Urinary bladder (tissue), 3 donors: ENCODE measurements at regions not wholly inside any gene's neighbourhood (a gene's known extent, or its start where the extent isn't known, plus 50 kb on each side); places are given as distances from the start of the nearest gene placed in this dataset.
"Not testable (repeated sequence)": the region's sequence is repeated elsewhere in the genome, so short reads cannot be mapped to it uniquely, and the experiment has no call there.

ENCODE experiments used
- DNase-seq: peaks from one replicate; pipeline ENCODE4 v3.0.0-alpha.2; 2015; ENCODE audit errors: extremely low spot score
- H3K27ac ChIP-seq: one replicate; pipeline ENCODE4 v1.5.1; 2013; ENCODE audit warnings: low read depth, mild to moderate bottlenecking, moderate library complexity
- H3K36me3 ChIP-seq: one replicate; pipeline ENCODE4 v1.6.1; 2013; ENCODE audit warnings: mild to moderate bottlenecking, moderate library complexity; ENCODE audit not compliant: insufficient read depth
- H3K4me1 ChIP-seq: one replicate; pipeline ENCODE4 v1.6.1; 2013; ENCODE audit warnings: mild to moderate bottlenecking, moderate library complexity; ENCODE audit not compliant: insufficient read depth
- H3K4me3 ChIP-seq: one replicate; pipeline ENCODE4 v1.5.1; 2013; ENCODE audit warnings: low read depth, low read length
- WGBS: extraction: QIAGEN DNeasy Blood & Tissue Kit; methylation state at CpG from one replicate; pipeline ENCODE4 v1.1.7; 2013; 5-methylcytosine and 5-hydroxymethylcytosine counted together
- donor health status: healthy with polysubstance abuse.
- donor health status: healthy.

GRCh38 chrX:51035746-51036145 is 125.2 kb downstream of the BMP15 start:
- Histone ChIP-seq H3K27ac (no peak overlapping the region), H3K4me1 (no peaks in the 10 kb centered on the region), H3K4me3 (no peak overlapping the region), H3K36me3 (no peaks in the 10 kb centered on the region)
- DNase-seq, result no peak
- WGBS, result 58% methylated on average over 3 of the region's 3 CpGs

GRCh38 chrX:51047950-51048349 is 137.4 kb downstream of the BMP15 start:
- no peak overlapping the region for H3K4me3 ChIP-seq
- 40% methylated on average over 2 of the region's 2 CpGs for WGBS
- no peak for DNase-seq
- no peaks in the 10 kb centered on the region for H3K36me3 ChIP-seq
- H3K4me1 ChIP-seq, result no peaks in the 10 kb centered on the region
- H3K27ac ChIP-seq, result no peak overlapping the region

- 78% methylated on average over 6 of the region's 6 CpGs for WGBS
- DNase-seq, result no peak
- Histone ChIP-seq H3K4me3 (no peak overlapping the region), H3K4me1 (no peaks in the 10 kb centered on the region), H3K36me3 (no peaks in the 10 kb centered on the region), H3K27ac (no peak overlapping the region)
Observed at GRCh38 chrX:51053741-51054140, 143.2 kb downstream of the BMP15 start.

- no peak for DNase-seq
- Histone ChIP-seq H3K4me1 (no peaks in the 10 kb centered on the region), H3K27ac (no peak overlapping the region), H3K4me3 (no peak overlapping the region), H3K36me3 (no peaks in the 10 kb centered on the region)
Observed at GRCh38 chrX:51098046-51098445, 187.5 kb downstream of the BMP15 start.

- H3K27ac ChIP-seq, H3K36me3 ChIP-seq, H3K4me1 ChIP-seq, H3K4me3 ChIP-seq, DNase-seq: not testable (repeated sequence)
- 93% methylated on average over 36 of the region's 52 CpGs for WGBS
Observed at GRCh38 chrX:51119058-51119926, 208.8 kb downstream of the BMP15 start.

- DNase-seq, H3K4me3 ChIP-seq, H3K27ac ChIP-seq, H3K36me3 ChIP-seq, H3K4me1 ChIP-seq: not testable (repeated sequence)
- 98% methylated on average over 4 of the region's 4 CpGs for WGBS
Observed at GRCh38 chrX:51125743-51126142, 206.9 kb upstream of the NUDT10 start.

- H3K36me3 ChIP-seq, result no peaks in the 10 kb centered on the region
- whole genome bisulfite sequencing, result 31% methylated on average over 3 of the region's 3 CpGs
- no peaks in the 10 kb centered on the region for H3K4me1 ChIP-seq
- H3K27ac ChIP-seq, result no peak overlapping the region
- H3K4me3 ChIP-seq, result no peak overlapping the region
- no peak for DNase-seq
Observed at GRCh38 chrX:51144828-51145442, 187.7 kb upstream of the NUDT10 start.

GRCh38 chrX:51148848-51149247 is 183.8 kb upstream of the NUDT10 start:
- H3K27ac ChIP-seq, result no peak overlapping the region
- WGBS, result 8% methylated on average over 2 of the region's 2 CpGs
- DNase-seq, result no peak
- H3K36me3 ChIP-seq, result no peaks in the 10 kb centered on the region
- no peaks in the 10 kb centered on the region for H3K4me1 ChIP-seq
- H3K4me3 ChIP-seq, result no peak overlapping the region

GRCh38 chrX:51151734-51152133 is 180.9 kb upstream of the NUDT10 start:
- DNase-seq, result no peak
- Histone ChIP-seq H3K27ac (no peak overlapping the region), H3K4me1 (no peaks in the 10 kb centered on the region), H3K4me3 (no peak overlapping the region), H3K36me3 (no peaks in the 10 kb centered on the region)
- WGBS, result 34% methylated on average over 1 of the region's 1 CpG

- whole genome bisulfite sequencing, result 87% methylated on average over 1 of the region's 1 CpG
- Histone ChIP-seq H3K4me1 (no peaks in the 10 kb centered on the region), H3K36me3 (no peaks in the 10 kb centered on the region), H3K27ac (no peak overlapping the region), H3K4me3 (no peak overlapping the region)
- no peak for DNase-seq
Observed at GRCh38 chrX:51155157-51155556, 177.5 kb upstream of the NUDT10 start.

GRCh38 chrX:51155566-51155965 is 177.1 kb upstream of the NUDT10 start:
- H3K4me1 ChIP-seq, result no peaks in the 10 kb centered on the region
- H3K4me3 ChIP-seq, result no peak overlapping the region
- no peak for DNase-seq
- no peak overlapping the region for H3K27ac ChIP-seq
- WGBS, result 79% methylated on average over 4 of the region's 4 CpGs
- no peaks in the 10 kb centered on the region for H3K36me3 ChIP-seq

- DNase-seq, result no peak
- Histone ChIP-seq H3K36me3 (no peaks in the 10 kb centered on the region), H3K4me3 (no peak overlapping the region), H3K27ac (no peak overlapping the region), H3K4me1 (no peaks in the 10 kb centered on the region)
- whole genome bisulfite sequencing, result 24% methylated on average over 1 of the region's 1 CpG
Observed at GRCh38 chrX:51158231-51158630, 174.4 kb upstream of the NUDT10 start.

- not testable (repeated sequence) for H3K36me3 ChIP-seq, H3K4me3 ChIP-seq, H3K4me1 ChIP-seq, DNase-seq, H3K27ac ChIP-seq
- no CpG with 5 or more reads among the region's 1 CpG for WGBS
Observed at GRCh38 chrX:51159378-51159777, 173.2 kb upstream of the NUDT10 start.

GRCh38 chrX:51163730-51164129 is 168.9 kb upstream of the NUDT10 start:
- no peak for DNase-seq
- 69% methylated on average over 6 of the region's 6 CpGs for WGBS
- H3K4me3 ChIP-seq, result no peak overlapping the region

More at GRCh38 chrX:51163730-51164129, 168.9 kb upstream of the NUDT10 start:
- Histone ChIP-seq H3K36me3 (no peaks in the 10 kb centered on the region), H3K27ac (no peak overlapping the region), H3K4me1 (no peaks in the 10 kb centered on the region)
